Calu3 (cell line): ENCODE measurements at regions not wholly inside any gene's neighbourhood (a gene's known extent, or its start where the extent isn't known, plus 50 kb on each side); places are given as distances from the start of the nearest gene placed in this dataset.

ENCODE experiments used
- BruUV-seq: library from RNA; stranded (reverse); fragments of 400-500 nt; replicated peaks from 2 replicates; lab custom pipeline; 2021; lab: Mats Ljungman, UMichigan
- CTCF ChIA-PET: fragments of 300-600 bp; sonication (Branson Sonifier 250); formaldehyde crosslinking; loops from one replicate; lab custom pipeline; 2022; ENCODE audit warnings: antibody characterized with exemption; lab: Charles Lee
- DNase-seq: peaks from one replicate; pipeline ENCODE4 v3.0.0; 2022
- H3K27ac Mint-ChIP-seq: one replicate; pipeline ENCODE4 v1.8.0; 2022; ENCODE audit warnings: mixed read lengths; ENCODE audit not compliant: unreplicated experiment
- H3K27me3 Mint-ChIP-seq: one replicate; pipeline ENCODE4 v1.8.0; 2022; ENCODE audit warnings: mixed read lengths; ENCODE audit not compliant: unreplicated experiment
- H3K36me3 Mint-ChIP-seq: one replicate; pipeline ENCODE4 v1.8.0; 2022; ENCODE audit warnings: mild to moderate bottlenecking, moderate library complexity, mixed read lengths; ENCODE audit not compliant: insufficient read depth, unreplicated experiment
- H3K4me1 Mint-ChIP-seq: one replicate; pipeline ENCODE4 v1.8.0; 2022; ENCODE audit warnings: mild to moderate bottlenecking, low read depth, mixed read lengths; ENCODE audit not compliant: unreplicated experiment
- H3K4me3 Mint-ChIP-seq: one replicate; pipeline ENCODE4 v1.8.0; 2022; ENCODE audit warnings: mild to moderate bottlenecking, low read depth, moderate library complexity, mixed read lengths; ENCODE audit not compliant: unreplicated experiment
- H3K9me3 Mint-ChIP-seq: one replicate; pipeline ENCODE4 v1.8.0; 2022; ENCODE audit warnings: low read depth, mixed read lengths; ENCODE audit not compliant: unreplicated experiment
- intact Hi-C: fragments of 100-400 bp; cut with micrococcal nuclease; formaldehyde crosslinking; loops from one replicate; pipeline ENCODE4 v1.10.0; 2022; ENCODE audit not compliant: unreplicated experiment
- TF ChIP-seq, protein P1 (sequence below): fragments of 200-600 bp; IDR thresholded peaks from one replicate; pipeline ENCODE4 v1.8.0; 2022; ENCODE audit warnings: antibody characterized with exemption; ENCODE audit not compliant: unreplicated experiment

DNA sequence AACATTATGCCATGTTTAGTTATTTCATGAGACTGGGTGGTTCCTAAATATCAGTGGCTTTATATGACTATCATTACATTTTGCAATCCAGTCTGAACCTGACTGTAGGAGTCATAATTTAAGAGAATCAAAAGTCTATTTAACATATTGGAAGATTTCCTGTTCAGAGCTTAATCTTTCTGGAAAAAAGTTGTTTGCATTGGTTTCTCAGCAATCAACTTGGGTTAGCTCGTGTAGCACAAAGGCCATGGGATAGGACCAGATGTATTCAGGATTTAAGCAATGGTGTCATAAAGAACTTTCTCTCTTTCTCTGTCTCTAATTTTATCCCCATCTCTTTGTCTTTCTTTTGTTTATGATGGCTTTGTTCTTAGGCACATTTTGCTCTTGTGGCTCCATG is 296.0 kb upstream of the KCNN2 start:
- CTCF ChIA-PET, result interaction anchor here (0.7 to 1.2 kb wide), 2 partner anchors 10 to 254 kb away, joined by 3 to 5 read pairs; no protein-coding TSS in a partner anchor
- BruUV-seq, result no TSS peak
- H3K36me3 Mint-ChIP-seq, result no peaks in the 10 kb centered on the region
- TF ChIP-seq, protein P1, sequence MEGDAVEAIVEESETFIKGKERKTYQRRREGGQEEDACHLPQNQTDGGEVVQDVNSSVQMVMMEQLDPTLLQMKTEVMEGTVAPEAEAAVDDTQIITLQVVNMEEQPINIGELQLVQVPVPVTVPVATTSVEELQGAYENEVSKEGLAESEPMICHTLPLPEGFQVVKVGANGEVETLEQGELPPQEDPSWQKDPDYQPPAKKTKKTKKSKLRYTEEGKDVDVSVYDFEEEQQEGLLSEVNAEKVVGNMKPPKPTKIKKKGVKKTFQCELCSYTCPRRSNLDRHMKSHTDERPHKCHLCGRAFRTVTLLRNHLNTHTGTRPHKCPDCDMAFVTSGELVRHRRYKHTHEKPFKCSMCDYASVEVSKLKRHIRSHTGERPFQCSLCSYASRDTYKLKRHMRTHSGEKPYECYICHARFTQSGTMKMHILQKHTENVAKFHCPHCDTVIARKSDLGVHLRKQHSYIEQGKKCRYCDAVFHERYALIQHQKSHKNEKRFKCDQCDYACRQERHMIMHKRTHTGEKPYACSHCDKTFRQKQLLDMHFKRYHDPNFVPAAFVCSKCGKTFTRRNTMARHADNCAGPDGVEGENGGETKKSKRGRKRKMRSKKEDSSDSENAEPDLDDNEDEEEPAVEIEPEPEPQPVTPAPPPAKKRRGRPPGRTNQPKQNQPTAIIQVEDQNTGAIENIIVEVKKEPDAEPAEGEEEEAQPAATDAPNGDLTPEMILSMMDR, result no peak
- intact Hi-C loops, result no loop called here
- H3K9me3 Mint-ChIP-seq, result no peaks in the 10 kb centered on the region
- no peaks in the 10 kb centered on the region for H3K27me3 Mint-ChIP-seq
- H3K27ac Mint-ChIP-seq, result no peak overlapping the region
- no peak for DNase-seq
- no peak overlapping the region for H3K4me3 Mint-ChIP-seq
- H3K4me1 Mint-ChIP-seq, result no peaks in the 10 kb centered on the region

DNA sequence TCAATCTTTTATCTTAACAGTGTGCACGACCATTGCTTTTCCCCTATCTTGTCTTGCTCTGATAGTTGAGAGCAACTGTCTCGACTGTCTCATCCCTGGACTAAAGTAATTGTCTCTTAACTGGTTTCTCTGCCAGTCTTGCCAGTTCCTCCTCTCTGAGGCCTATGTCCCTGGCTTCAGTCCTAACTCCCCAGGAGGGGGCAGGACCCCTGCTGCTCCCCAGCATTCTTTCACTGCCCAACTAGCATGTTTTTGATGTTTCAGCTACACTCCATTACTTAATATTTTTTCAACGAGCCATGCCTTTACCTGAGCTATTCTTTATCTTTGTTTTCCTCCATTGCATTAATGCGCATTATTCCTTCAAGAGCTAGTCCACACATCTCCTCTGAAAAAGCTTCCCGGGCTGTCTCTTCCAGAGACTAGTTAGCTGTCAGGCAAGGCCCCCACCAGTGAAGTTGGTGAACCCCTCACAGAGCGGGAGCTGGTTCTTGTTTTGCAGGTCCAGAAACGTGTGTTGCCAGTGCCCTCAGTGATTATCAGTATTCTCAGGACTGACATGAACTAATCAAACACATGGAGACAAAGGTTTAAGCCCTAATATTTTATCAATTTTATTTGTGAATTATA is 291.7 kb upstream of the KCNN2 start:
- Mint-ChIP-seq H3K36me3 (no peaks in the 10 kb centered on the region), H3K4me3 (no peak overlapping the region), H3K9me3 (no peaks in the 10 kb centered on the region), H3K4me1 (no peaks in the 10 kb centered on the region), H3K27me3 (peaks cover 12% of the 10 kb centered on the region), H3K27ac (no peak overlapping the region)
- TF ChIP-seq, protein P1, result no peak
- CTCF ChIA-PET, result no interaction called here
- BruUV-seq, result no TSS peak
- intact Hi-C loops, result no loop called here
- DNase-seq, result no peak

DNA sequence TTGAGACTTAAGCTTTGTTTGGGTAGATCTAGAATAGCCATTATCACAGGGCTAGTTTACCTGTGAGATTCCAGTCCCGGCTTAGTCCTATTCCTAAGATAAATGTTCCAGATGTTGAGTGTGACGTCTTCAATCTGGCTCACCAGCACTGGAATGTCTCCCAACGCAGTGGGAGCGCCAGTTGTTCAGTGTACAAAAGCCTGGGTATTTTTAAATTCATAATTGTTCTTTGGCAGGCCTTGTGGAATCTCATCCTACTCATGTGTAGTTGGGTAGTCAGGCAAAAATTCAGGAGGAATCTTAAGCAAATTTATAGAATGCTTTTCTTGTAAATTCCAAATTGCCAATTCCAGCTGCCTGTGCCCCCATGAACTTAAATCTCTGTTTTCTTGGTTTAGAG is 272.6 kb upstream of the KCNN2 start:
- CTCF ChIA-PET, result no interaction called here
- peaks cover 6% of the 10 kb centered on the region for H3K9me3 Mint-ChIP-seq
- no peaks in the 10 kb centered on the region for H3K27me3 Mint-ChIP-seq
- no TSS peak for BruUV-seq
- TF ChIP-seq, protein P1, result no peak
- H3K27ac Mint-ChIP-seq, result no peak overlapping the region
- intact Hi-C loops, result no loop called here
- H3K36me3 Mint-ChIP-seq, result no peaks in the 10 kb centered on the region
- H3K4me1 Mint-ChIP-seq, result no peaks in the 10 kb centered on the region
- DNase-seq, result no peak
- no peak overlapping the region for H3K4me3 Mint-ChIP-seq

DNA sequence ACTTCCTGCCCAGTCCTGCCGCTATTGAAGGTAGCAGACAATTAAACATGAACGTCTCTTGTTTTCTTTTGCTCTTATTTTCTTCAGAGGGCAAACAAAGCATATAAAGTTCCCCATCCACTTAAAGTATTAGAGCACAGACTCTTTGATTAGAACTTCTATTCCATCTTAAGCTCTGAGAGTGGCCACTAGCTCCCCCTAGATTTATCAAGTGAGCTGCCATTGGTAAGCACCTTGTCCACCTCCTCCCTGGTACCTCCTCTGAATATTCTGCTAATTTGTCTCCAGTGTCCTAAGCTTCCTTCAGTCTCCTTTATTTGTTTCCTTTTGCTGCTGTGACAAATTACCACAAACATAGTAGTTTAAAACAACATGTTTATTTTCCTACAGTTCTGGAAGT is 264.3 kb upstream of the KCNN2 start:
- no peak for DNase-seq
- Mint-ChIP-seq H3K27ac (no peak overlapping the region), H3K4me3 (no peak overlapping the region), H3K27me3 (peaks cover 31% of the 10 kb centered on the region), H3K4me1 (no peaks in the 10 kb centered on the region), H3K36me3 (no peaks in the 10 kb centered on the region), H3K9me3 (peaks cover 6% of the 10 kb centered on the region)
- TF ChIP-seq, protein P1, result no peak
- no TSS peak for BruUV-seq
- intact Hi-C loops, result loop anchor here (1.0 to 5.0 kb wide), 3 partner anchors 290 to 485 kb away; no protein-coding TSS in a partner anchor
- CTCF ChIA-PET, result interaction anchor here (0.6 kb wide), 1 partner anchor 176 kb away, joined by 3 read pairs; no protein-coding TSS in a partner anchor
